OCI-LY7 (cell line): ENCODE measurements at regions not wholly inside any gene's neighbourhood (a gene's known extent, or its start where the extent isn't known, plus 50 kb on each side); places are given as distances from the start of the nearest gene placed in this dataset.

Source experiments
- EZH2phosphoT487 ChIP-seq: fragments of 200-600 bp; sonication (generic); IDR thresholded peaks from 2 replicates; pipeline ENCODE4 v1.6.1; 2018; ENCODE audit warnings: low read depth, borderline replicate concordance, mild to moderate bottlenecking, mixed run types, antibody characterized with exemption, low read length, moderate library complexity, mixed read lengths
- TF ChIP-seq, protein P1 (sequence below): fragments of 200-600 bp; sonication (generic); conservative IDR thresholded peaks from 2 replicates; pipeline ENCODE4 v1.5.1; 2014; ENCODE audit warnings: mild to moderate bottlenecking, antibody characterized with exemption, low read length, moderate library complexity, mixed read lengths

DNA sequence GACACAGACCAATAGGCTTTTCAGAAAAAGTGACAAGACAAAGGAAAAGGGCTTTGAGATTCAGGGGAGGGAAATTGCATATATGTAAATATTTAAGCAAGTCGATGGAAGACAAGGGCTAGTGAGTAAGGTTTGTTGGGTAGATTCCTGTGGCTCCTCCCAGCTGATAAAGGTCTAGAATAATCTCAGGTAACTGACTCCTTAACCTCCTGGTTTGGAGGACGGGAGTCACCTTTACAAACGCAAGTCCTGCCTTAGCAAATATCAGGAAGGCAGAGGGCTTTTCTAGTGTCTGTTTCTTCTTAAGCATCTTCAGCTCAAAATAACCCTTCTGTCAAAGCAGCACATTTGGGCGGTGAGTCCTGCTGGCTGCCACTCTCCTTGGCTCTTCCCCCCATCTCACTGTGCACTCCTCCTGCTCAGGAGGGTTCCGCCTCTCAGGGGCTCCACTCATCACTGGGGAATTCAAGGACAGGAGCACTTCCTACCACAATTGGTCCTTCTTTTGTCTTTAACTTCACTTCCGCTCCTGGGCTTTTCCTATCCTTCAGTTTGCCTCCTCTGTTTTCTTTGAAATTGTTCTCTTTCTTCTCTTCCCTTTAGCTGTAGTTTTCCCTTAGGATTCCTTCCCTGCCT is 496.3 kb upstream of the KLF6 start:
- TF ChIP-seq, protein P1, sequence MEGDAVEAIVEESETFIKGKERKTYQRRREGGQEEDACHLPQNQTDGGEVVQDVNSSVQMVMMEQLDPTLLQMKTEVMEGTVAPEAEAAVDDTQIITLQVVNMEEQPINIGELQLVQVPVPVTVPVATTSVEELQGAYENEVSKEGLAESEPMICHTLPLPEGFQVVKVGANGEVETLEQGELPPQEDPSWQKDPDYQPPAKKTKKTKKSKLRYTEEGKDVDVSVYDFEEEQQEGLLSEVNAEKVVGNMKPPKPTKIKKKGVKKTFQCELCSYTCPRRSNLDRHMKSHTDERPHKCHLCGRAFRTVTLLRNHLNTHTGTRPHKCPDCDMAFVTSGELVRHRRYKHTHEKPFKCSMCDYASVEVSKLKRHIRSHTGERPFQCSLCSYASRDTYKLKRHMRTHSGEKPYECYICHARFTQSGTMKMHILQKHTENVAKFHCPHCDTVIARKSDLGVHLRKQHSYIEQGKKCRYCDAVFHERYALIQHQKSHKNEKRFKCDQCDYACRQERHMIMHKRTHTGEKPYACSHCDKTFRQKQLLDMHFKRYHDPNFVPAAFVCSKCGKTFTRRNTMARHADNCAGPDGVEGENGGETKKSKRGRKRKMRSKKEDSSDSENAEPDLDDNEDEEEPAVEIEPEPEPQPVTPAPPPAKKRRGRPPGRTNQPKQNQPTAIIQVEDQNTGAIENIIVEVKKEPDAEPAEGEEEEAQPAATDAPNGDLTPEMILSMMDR: no peak
- no peak for TF ChIP-seq EZH2phosphoT487
